Stomach (tissue), 8 donors: ENCODE measurements at regions not wholly inside any gene's neighbourhood (a gene's known extent, or its start where the extent isn't known, plus 50 kb on each side); places are given as distances from the start of the nearest gene placed in this dataset.

Source experiments
- DNase-seq, 2 donors: peaks; one replicate each; pipeline versions ENCODE4 v3.0.0 to v3.0.0-alpha.2; 2013 to 2019
- H3K27ac ChIP-seq, 5 donors: fragments of 200-600 bp in 4 of 5; sonication (generic) in 4 of 5; one replicate each; pipeline ENCODE4 v1.5.1; 2013 to 2019; ENCODE audit warnings: mild to moderate bottlenecking in 1 of 5, moderate library complexity in 1 of 5
- H3K27me3 ChIP-seq, 3 donors: fragments of 200-600 bp; sonication (generic); one replicate each; pipeline ENCODE4 v1.5.1; 2017 to 2019; ENCODE audit warnings: mixed run types in 1 of 3
- H3K36me3 ChIP-seq, 4 donors: fragments of 200-600 bp; sonication (generic); 1 replicate in 3 of 4; 2 replicates in 1 of 4; pipeline ENCODE4 v1.5.1; 2016 to 2019
- H3K4me1 ChIP-seq, 4 donors: fragments of 200-600 bp; sonication (generic); one replicate each; pipeline ENCODE4 v1.5.1; 2016 to 2019
- H3K4me3 ChIP-seq, 4 donors: fragments of 200-600 bp; sonication (generic) in 3 of 4; one replicate each; pipeline ENCODE4 v1.5.1; 2016 to 2019; ENCODE audit warnings: mild to moderate bottlenecking in 1 of 4
- H3K9me3 ChIP-seq, 4 donors: fragments of 200-600 bp; sonication (generic); one replicate each; pipeline ENCODE4 v1.5.1; 2016 to 2019
- EP300 ChIP-seq: sonication (generic); formaldehyde crosslinking; IDR thresholded peaks from one replicate; pipeline ENCODE4 v1.6.1; 2017; ENCODE audit warnings: antibody characterized with exemption
- POLR2A ChIP-seq, 4 donors: fragments of 450-650 bp; IDR thresholded peaks; one replicate each; pipeline ENCODE4 v1.6.1; 2016; ENCODE audit warnings: antibody characterized with exemption in 4 of 4, control low read depth in 2 of 4, mild to moderate bottlenecking in 1 of 4, moderate library complexity in 1 of 4
- POLR2AphosphoS5 ChIP-seq, 3 donors: sonication (generic); formaldehyde crosslinking; IDR thresholded peaks; one replicate each; pipeline ENCODE4 v1.6.1; 2016; ENCODE audit warnings: antibody characterized with exemption in 3 of 3
- WGBS, 5 donors: extraction: QIAGEN DNeasy Blood & Tissue Kit in 3 of 5; methylation state at CpG; one replicate each; pipeline versions ENCODE4 v1.1.5 to v1.1.7; 2013 to 2018; 5-methylcytosine and 5-hydroxymethylcytosine counted together
- intact Hi-C: fragments of 100-400 bp; cut with DNase I; formaldehyde crosslinking; loops from one replicate; pipeline ENCODE4 v1.15.1; 2023; ENCODE audit warnings: low total_unique reads
- TF ChIP-seq, protein P1 (sequence below), 7 experiments: fragments of 450-650 bp in 4 of 7; fragments of 200-600 bp in 3 of 7; sonication (generic) in 3 of 7; IDR thresholded peaks; one replicate each; pipeline ENCODE4 v1.5.1; 2016 to 2019; ENCODE audit warnings: antibody characterized with exemption in 7 of 7, control low read depth in 2 of 7, mild to moderate bottlenecking in 1 of 7
- donor health status: healthy with polysubstance abuse.
- donor health status: Bipolar disorder and iron deficiency.
- donor health status: healthy.

DNA sequence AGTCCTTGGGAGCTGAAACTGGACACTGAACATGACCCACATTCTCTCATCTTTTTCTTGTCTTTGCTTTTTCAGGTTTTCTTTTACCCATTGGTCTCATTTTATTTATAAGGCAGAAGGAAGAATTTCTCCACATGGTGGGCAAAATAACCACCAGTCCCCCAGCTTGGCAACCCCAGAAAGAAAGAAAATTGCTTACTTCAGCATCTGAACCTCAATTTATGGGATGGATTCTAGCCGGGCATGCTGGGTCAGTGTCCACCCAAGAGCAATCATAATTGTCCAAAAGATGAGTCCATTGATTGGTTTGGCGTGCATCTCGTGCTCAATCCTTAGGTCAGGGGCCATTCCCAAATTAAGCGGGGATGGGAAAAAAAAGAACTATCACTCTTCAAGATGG is 163.7 kb downstream of the TMEM114 start:
- no peaks in the 10 kb centered on the region for H3K27me3 ChIP-seq
- TF ChIP-seq POLR2AphosphoS5 (IDR thresholded peaks at IDR 0.05), result no peak
- no peak for TF ChIP-seq EP300
- TF ChIP-seq, protein P1, sequence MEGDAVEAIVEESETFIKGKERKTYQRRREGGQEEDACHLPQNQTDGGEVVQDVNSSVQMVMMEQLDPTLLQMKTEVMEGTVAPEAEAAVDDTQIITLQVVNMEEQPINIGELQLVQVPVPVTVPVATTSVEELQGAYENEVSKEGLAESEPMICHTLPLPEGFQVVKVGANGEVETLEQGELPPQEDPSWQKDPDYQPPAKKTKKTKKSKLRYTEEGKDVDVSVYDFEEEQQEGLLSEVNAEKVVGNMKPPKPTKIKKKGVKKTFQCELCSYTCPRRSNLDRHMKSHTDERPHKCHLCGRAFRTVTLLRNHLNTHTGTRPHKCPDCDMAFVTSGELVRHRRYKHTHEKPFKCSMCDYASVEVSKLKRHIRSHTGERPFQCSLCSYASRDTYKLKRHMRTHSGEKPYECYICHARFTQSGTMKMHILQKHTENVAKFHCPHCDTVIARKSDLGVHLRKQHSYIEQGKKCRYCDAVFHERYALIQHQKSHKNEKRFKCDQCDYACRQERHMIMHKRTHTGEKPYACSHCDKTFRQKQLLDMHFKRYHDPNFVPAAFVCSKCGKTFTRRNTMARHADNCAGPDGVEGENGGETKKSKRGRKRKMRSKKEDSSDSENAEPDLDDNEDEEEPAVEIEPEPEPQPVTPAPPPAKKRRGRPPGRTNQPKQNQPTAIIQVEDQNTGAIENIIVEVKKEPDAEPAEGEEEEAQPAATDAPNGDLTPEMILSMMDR (IDR thresholded peaks at IDR 0.05), result no peak
- TF ChIP-seq POLR2A (IDR thresholded peaks at IDR 0.05), result no peak
- no peaks in the 10 kb centered on the region for H3K36me3 ChIP-seq
- H3K4me1 ChIP-seq, result no peaks in the 10 kb centered on the region
- DNase-seq, result no peak
- H3K27ac ChIP-seq, result no peak overlapping the region
- intact Hi-C loops, result no loop called here
- WGBS, 5 donors, result 90 to 94% (median 94%) methylated on average over 4 of the region's 4 CpGs
- no peak overlapping the region for H3K4me3 ChIP-seq
- H3K9me3 ChIP-seq, result peaks cover 0 to 8% (median 3%) of the 10 kb centered on the region in 4 donors

DNA sequence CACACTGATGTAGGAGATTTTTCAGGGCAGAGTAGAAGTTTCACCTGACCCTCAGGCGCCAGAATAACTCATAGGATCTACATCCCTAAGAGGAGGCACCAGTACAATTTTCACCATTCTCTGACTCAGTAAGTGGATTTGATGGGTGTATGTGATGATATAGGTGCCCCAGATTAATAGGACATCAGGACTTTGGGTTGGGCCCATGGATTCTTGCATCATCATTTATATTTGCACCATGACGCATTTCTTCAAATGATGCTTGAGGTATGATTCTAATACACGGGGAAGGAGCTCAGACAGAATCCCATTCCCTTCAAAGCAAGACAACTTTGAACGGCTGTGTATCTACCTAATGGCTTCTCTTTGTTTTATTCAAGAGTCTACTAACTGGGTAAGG is 173.2 kb downstream of the TMEM114 start:
- WGBS, 5 donors, result 76 to 93% (median 88%) methylated on average over 4 of the region's 4 CpGs

DNA sequence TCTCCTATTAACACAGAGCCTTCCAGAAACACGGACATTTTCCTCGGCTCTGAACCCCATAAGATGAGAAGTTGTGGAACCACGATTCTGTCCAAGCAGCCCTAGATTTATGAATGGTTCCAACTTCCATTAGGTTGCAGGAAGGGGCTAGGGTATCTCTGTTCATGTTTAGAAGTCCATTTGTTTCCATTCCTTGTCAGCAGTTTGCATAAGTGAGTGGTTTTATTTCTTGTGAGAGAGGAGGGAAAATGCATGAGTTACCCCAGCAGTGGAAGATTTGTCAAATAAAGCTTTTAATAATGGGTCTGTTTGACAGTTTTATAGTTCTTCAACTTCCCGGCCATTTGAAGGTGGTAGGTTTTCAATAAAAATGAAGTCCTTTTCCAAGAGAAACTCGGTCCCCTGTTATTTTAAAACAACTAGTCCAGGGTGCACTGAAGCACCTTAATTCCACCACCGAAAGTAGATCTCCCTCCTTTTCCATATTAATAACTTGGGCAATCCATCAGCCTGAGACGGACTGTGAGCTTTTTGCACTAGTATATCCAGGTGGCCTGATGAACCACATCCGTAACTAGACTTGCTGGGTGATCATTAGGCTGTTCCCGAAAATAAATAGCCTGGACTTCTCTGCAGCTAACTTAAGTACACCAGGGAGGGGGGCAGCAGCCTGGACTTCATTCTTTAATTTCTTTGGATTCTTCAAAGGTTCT is 181.3 kb downstream of the TMEM114 start:
- TF ChIP-seq POLR2A (IDR thresholded peaks at IDR 0.05), result no peak
- TF ChIP-seq, protein P1 (IDR thresholded peaks at IDR 0.05), result no peak
- no peak for TF ChIP-seq EP300
- H3K36me3 ChIP-seq, result no peaks in the 10 kb centered on the region
- no peak overlapping the region for H3K4me3 ChIP-seq
- no peak for DNase-seq
- no peaks in the 10 kb centered on the region for H3K4me1 ChIP-seq
- no peaks in the 10 kb centered on the region for H3K27me3 ChIP-seq
- intact Hi-C loops, result no loop called here
- peaks cover 0 to 5% (median 0%) of the 10 kb centered on the region in 4 donors for H3K9me3 ChIP-seq
- no peak overlapping the region for H3K27ac ChIP-seq
- 59 to 78% (median 67%) methylated on average over 9 of the region's 9 CpGs for WGBS, 5 donors

More for the DNA sequence above, 173.2 kb downstream of the TMEM114 start:
- intact Hi-C loops, result no loop called here
- Histone ChIP-seq H3K4me1 (no peaks in the 10 kb centered on the region), H3K4me3 (no peak overlapping the region), H3K27me3 (no peaks in the 10 kb centered on the region), H3K36me3 (no peaks in the 10 kb centered on the region), H3K9me3 (no peaks in the 10 kb centered on the region), H3K27ac (no peak overlapping the region)
- TF ChIP-seq, protein P1 (IDR thresholded peaks at IDR 0.05), result no peak
- TF ChIP-seq POLR2AphosphoS5 (IDR thresholded peaks at IDR 0.05) (no peak), POLR2A (IDR thresholded peaks at IDR 0.05) (no peak)
- no peak for DNase-seq

DNA sequence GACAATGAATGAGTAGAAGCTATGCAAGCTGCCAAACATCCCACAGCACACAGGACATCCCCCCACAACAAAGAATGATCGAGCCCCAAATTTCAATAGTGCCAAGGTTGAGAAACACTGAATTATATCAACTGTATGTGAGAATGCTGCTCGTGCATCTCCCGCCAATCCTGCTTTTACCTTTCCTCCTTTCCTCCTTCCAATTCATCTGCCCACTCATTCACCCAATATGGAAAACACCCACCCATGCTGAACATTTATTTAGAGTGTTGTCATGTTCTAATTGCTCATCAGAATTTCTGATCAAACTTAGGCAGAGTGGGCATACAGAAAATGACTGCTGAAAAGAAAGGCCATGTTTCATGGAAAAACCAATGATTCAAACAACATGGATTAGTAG is 183.0 kb downstream of the TMEM114 start:
- no peak for DNase-seq
- WGBS, 5 donors, result 83 to 88% (median 86%) methylated on average over 3 of the region's 3 CpGs

More for the DNA sequence above, 183.0 kb downstream of the TMEM114 start:
- H3K27me3 ChIP-seq, result no peaks in the 10 kb centered on the region
- H3K4me1 ChIP-seq, result peaks cover 0 to 6% (median 0%) of the 10 kb centered on the region in 4 donors
- no peak overlapping the region for H3K27ac ChIP-seq
- intact Hi-C loops, result no loop called here
- peaks cover 0 to 5% (median 0%) of the 10 kb centered on the region in 4 donors for H3K9me3 ChIP-seq
- no peak overlapping the region for H3K4me3 ChIP-seq
- H3K36me3 ChIP-seq, result no peaks in the 10 kb centered on the region
- TF ChIP-seq, protein P1 (IDR thresholded peaks at IDR 0.05), result no peak
- TF ChIP-seq POLR2A (IDR thresholded peaks at IDR 0.05) (no peak), POLR2AphosphoS5 (IDR thresholded peaks at IDR 0.05) (no peak), EP300 (no peak)
